HK-2 (cell line): ENCODE measurements at regions not wholly inside any gene's neighbourhood (a gene's known extent, or its start where the extent isn't known, plus 50 kb on each side); places are given as distances from the start of the nearest gene placed in this dataset.

Experiments used
- DNase-seq: peaks from one replicate; pipeline ENCODE4 v3.0.0-alpha.2; 2018; ENCODE audit not compliant: unreplicated experiment

DNA sequence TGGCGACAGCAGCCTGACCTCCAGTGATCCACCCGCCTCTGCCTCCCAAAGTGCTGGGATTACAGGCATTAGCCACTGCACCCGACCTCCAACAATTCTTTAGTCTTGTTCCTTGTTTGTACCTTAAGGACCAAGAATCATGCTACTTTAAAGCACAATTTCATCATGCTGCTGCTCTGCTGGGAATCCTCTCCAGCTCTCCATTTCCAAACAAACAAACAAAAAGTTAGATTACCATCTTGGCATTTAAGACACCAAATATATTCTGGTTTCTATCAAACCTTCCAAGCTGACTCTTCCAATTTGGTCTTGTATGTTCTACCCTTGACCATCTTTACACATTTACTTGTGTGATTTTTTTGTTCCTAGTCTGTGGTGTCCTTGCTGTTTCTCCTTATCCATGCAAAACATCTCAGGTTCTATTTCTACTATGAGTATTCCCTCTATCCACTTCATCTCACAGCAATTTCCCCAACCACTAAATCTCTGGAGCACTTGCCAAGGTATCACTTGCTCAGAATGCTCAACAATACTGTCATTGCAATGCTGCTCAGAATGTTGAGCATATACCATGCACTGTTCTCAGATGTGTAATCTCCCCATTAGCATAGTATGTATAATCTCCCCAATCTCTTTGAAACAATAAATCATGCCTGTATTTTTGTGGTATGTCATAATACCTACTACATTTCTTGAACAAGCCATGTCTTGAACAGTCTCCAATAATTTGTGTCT lies 73.2 kb upstream of the GALNT5 start:
- no peak for DNase-seq

DNA sequence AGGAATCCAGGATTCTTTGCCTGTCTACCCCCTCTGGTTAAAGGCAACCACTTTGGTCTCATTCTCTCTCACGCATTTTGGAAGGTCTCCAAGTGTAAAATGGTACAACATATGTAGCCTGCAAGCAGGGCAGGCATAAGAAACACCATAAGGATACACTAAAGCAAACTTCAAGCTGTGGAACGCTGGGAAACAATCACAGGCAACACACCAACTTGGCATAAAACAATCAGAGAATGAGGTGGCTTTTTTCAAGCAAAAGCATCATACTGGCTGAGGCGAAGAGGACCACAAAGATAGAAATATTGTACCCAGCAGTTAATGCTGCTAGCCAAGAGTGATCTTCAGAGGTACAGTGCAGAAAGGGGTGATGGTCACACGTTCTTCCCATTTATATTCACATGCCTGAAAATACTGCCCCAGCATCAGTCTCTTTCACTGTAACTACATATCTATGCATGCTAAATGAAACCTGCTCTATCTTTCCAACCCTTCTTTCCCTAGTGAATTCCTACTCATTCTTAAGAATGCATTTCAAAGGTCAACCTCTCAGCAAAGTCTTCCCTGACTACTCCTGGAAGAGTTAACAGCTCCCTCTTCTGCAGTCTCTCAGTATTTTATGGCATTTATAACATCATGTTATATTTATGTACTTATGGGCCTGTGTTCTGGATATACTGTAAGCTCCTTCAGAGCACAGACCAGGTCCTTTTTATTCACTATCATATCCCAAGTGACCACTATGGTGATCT lies 71.9 kb upstream of the GALNT5 start:
- DNase-seq = no peak

DNA sequence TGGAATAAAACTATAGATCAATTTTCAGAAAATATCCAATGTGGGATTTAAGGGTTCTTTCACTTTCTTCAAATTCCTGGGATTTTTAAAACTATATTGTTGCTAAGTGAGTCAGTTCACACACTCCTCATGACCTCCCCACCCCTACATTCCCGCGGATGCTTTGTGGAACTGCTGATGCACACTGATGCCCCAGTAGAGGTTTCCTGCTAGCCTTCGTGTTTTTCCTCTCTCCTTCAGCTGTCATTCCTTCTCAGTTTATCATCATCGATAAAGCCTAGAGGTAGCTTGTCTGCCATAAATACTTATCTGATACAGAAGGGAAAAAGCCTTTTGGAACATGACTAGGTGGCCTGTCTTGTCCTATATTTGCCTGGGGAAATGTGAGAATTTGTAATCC lies 67.4 kb upstream of the GALNT5 start:
- DNase-seq = no peak

DNA sequence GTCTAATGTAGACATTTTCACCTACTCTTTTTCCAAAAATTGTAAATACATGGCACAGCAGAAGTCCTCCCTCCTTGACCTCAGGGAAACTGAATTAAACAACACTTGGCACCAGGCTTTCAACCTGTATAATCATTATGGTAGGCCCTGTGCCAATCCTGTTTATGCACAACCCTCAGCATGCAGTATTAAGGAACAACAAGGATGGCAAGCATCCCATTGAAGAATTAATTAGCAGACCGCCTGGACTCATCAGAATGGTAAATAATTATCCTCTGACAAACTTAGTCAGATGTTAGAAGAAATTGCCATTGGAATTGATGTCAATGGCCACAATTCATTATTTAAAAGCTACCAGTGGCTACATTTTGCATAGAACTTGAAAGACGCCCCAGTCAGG lies 66.3 kb upstream of the GALNT5 start:
- no peak for DNase-seq

DNA sequence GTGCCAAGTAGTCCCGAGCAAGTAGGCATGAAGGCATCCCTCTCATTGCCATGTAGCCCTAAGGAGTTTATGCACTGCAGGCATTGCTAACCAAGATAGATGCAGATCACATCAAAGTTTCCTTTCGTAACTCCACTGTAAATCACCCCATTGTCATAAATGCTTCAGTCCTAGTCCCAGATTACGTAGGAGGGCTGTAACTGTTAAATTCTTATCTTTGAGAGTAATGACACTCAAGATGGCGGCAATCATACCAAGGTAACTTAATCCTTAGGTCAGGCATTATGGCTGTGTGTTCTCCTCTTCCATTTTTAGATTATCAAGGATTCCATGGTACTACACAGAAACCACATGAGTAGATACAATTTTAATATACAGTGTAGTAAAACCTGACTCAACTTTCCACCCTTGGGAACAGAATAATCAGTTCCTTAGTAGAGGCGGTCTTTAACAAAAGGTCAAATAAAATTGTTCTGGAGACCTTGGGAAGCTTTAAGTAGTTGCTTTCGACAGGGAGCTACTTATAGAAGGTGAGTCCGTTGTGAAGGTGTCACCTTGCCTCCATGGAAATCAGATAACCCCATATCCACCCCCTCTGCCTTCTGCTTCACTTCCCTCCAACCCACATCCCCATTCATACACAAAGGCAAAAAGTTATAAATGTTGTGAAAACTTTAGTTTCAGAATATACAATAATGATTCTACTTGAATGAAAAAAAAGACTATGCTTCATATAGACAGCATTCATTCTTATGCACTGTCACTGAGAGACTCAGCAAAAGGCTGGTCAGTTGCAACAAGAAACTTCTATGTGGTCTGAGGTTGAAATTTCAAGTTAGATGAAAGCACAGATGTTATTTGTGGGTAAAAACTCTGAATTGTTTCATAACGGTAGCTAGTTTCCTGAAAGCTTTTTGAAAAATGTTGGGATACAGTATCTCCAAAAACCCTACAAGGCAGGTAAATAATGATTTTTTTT lies 64.8 kb upstream of the GALNT5 start:
- no peak for DNase-seq

DNA sequence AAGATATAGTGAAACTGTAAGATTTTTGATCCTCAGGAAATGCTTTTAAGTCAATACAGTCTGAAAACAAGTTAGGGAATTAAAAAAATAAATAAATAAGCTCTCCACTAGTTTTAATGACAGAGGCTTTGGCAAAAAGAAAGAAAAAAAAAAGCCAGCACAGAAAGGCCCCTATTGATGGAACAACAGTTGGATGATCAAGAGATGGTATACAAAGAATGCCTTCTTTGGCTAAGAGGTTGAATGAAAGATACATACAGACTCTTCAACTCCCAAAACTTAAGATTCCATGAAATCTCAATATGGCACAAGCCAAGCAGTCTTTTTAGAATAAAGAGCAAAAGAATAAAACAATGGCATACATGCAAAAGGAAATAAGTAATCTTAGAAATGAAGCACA lies 64.0 kb upstream of the GALNT5 start:
- no peak for DNase-seq

DNA sequence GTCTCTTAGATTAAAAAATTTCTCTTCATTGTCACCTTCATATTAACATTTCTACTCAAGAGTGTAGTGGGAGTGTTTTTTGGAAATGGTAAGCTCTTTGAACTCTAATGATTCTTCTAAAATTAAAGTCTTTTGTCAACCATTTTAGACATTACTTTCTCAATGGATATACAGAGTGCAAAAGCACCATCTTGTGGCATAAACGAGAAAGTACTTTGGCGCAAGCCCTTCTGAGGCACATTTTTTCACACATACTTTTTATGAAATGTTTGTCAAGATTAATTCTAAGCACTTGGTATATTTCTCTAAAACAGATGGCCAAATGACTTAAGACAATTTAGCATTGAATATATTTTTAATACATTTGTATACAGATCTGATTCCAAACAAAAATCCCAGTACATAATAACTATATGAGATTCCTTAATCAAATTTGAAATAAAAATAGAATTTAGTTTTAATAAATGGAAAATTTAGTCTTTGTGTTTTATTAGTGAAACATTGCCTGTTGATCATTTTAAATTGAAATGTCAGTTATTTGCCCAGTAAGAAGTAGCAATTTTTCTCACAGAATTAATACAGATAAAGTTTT lies 63.3 kb upstream of the GALNT5 start:
- DNase-seq = no peak

DNA sequence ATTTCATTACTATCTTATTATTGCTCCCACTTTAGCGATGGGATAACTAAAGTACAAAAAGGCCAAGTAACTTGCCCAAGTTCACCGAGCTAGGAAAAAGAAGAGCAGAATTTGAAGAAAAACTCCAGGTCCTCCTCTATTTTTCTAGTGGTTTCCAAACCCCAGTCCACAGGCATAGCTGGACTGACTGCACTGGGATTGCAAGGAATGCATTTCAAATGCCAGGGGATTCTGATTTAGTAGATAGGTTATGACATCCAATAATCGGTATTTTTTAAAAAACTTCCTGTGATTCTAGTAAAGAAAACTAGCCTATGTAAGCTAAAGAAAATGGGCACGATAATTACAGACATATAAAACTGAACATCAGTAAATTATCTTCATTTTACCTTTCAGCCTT lies 62.7 kb upstream of the GALNT5 start:
- DNase-seq = no peak

DNA sequence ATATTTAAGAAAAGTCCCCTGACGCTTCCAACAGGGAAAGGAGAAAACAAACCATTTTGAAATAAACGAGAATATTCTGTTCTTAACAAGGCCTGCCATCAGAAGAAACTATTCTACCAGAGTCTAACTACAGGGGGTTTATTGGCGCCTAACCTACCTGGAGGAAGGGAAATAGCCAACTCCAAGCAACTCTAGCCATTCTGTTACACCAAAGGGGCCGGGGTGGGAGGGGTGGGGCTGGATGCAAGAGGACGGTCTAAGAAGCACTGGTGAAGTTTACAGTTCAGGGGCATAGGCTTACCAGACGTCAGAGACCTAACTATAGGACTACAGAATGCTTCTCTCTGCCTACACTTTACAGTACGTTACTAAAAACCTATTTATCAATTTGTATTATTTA lies 60.5 kb upstream of the GALNT5 start:
- DNase-seq = no peak

DNA sequence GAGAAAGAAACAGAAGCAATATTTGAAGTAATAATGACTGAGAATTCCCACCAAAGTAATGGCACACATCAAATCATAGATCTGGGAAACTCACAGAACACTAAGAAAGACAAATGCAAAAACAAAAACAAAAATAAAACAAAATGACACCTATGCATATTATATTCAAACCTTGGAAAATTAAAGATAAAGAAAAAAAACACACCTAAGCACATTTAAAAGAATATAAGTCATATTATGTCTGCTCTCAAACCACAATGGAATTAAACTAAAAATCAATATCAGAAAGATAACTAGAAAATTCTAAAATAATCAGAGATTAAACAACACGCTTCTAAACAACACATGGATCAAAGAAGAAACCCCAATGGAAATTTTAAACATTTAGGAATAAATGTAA lies 59.7 kb upstream of the GALNT5 start:
- no peak for DNase-seq

DNA sequence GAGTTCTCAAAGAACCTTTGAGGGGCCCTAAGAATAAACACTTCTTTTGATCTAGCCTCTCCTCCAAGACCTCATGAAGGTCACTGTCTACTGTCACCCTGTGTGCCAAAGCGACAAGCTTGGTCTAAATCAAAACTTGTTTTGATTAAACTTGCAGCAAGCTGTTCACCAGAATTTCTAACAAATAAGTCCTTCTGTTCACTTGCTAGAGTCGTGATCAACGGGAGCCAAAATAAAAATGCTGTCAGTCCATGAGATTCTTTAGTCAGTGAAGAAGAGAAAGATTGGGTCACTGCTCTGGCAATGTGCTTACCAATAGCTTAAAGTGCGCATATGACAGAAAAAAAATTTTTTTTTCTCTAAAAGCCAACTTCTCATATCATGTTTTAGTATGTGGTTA lies 53.9 kb upstream of the GALNT5 start:
- DNase-seq = no peak

DNA sequence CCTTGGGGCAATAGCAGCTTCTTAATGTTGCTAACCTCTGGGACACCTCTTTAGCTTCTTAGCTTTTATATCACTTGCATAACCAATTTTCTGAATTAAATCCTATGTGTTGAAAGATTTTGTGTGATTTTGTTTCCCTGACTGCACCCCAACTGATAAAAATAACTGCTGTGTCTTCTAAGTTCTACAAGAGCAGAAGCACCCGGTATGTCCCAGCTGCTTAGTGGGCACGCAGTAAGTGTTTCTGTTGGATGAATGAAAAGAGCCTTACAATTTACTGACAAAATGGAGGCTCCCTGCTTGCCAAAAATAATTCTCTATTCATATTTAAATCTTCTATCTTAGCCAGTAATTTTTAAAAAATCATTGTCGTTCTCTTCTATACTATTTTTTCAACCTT lies 53.1 kb upstream of the GALNT5 start:
- DNase-seq = no peak

DNA sequence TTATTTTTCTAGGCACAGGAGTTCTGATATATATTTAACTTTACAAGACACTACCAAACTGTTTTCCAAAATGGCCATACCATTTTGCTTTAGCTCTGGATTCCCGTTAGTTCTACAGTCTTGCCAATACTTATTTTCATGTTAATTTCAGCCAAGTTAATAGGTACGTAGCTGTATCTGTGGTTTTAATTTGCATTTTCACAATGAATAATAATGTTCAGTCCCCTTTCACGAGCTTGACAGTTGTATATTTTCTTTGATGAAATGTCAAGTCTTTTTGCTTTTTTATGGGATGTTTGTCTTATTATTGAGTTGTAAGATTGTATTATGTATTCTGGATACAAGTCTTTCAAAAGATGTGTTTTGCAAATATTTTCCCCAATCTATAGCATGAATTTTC lies 50.6 kb upstream of the GALNT5 start:
- no peak for DNase-seq
